ENCODE measurements at regions not wholly inside any gene's neighbourhood (a gene's known extent, or its start where the extent isn't known, plus 50 kb on each side); places are given as distances from the start of the nearest gene placed in this dataset.

GRCh38 chr21:23686737-23687523, 1920.4 kb downstream of the MRPL39 start:
- Mint-ChIP-seq H3K4me1 (ENCODE audit: low read depth, unreplicated experiment) (no peaks in the 10 kb centered on the region), H3K27me3 (ENCODE audit: unreplicated experiment) (no peaks in the 10 kb centered on the region), H3K27ac (ENCODE audit: unreplicated experiment) (no peak overlapping the region), H3K9me3 (ENCODE audit: low read depth, unreplicated experiment) (peaks cover 5% of the 10 kb centered on the region), H3K36me3 (ENCODE audit: insufficient read depth, unreplicated experiment) (no peaks in the 10 kb centered on the region), H3K4me3 (ENCODE audit: low read depth, unreplicated experiment) (no peak overlapping the region)
- no TSS peak for BruUV-seq (replicated peaks)
- CTCF ChIA-PET: no interaction called here
- intact Hi-C loops (cut with micrococcal nuclease; ENCODE audit: unreplicated experiment): no loop called here
- TF ChIP-seq CTCF (IDR thresholded peaks at IDR 0.05; ENCODE audit: unreplicated experiment): no peak
- DNase-seq: no peak

DNA sequence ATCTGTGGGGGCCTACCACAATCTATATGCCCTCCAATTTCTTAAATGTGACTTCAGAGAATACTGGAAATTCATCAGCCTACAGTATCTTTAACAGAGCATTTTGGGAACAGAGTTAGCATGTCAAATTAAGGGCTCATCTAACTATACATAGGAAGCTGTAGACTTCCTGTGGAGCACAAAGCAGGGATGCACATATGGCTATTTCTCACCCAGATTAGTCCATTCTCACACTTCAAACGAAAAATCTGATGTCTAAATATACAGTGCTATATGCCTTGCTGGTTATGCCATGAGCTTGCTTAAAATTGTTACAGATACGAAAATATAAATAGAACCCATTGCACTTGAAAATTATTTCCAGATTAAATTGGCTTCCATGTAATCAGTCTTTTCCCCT, 1922.8 kb downstream of the MRPL39 start:
- BruUV-seq (replicated peaks): no TSS peak
- no peak for TF ChIP-seq CTCF (IDR thresholded peaks at IDR 0.05; ENCODE audit: unreplicated experiment)
- H3K27me3 Mint-ChIP-seq (ENCODE audit: unreplicated experiment): no peaks in the 10 kb centered on the region
- no peaks in the 10 kb centered on the region for H3K4me1 Mint-ChIP-seq (ENCODE audit: low read depth, unreplicated experiment)
- peaks cover 2% of the 10 kb centered on the region for H3K9me3 Mint-ChIP-seq (ENCODE audit: low read depth, unreplicated experiment)
- intact Hi-C loops (cut with micrococcal nuclease; ENCODE audit: unreplicated experiment): no loop called here
- no peak overlapping the region for H3K27ac Mint-ChIP-seq (ENCODE audit: unreplicated experiment)
- no peak for DNase-seq
- CTCF ChIA-PET: no interaction called here
- H3K4me3 Mint-ChIP-seq (ENCODE audit: low read depth, unreplicated experiment): no peak overlapping the region
- no peaks in the 10 kb centered on the region for H3K36me3 Mint-ChIP-seq (ENCODE audit: insufficient read depth, unreplicated experiment)

GRCh38 chr21:23664193-23664694, 1943.0 kb downstream of the MRPL39 start:
- H3K4me1 Mint-ChIP-seq (ENCODE audit: low read depth, unreplicated experiment): no peaks in the 10 kb centered on the region
- DNase-seq: no peak
- no peak overlapping the region for H3K4me3 Mint-ChIP-seq (ENCODE audit: low read depth, unreplicated experiment)
- no peak for TF ChIP-seq CTCF (IDR thresholded peaks at IDR 0.05; ENCODE audit: unreplicated experiment)
- intact Hi-C loops (cut with micrococcal nuclease; ENCODE audit: unreplicated experiment): no loop called here
- H3K36me3 Mint-ChIP-seq (ENCODE audit: insufficient read depth, unreplicated experiment): no peaks in the 10 kb centered on the region
- H3K9me3 Mint-ChIP-seq (ENCODE audit: low read depth, unreplicated experiment): no peaks in the 10 kb centered on the region
- H3K27ac Mint-ChIP-seq (ENCODE audit: unreplicated experiment): no peak overlapping the region
- no peaks in the 10 kb centered on the region for H3K27me3 Mint-ChIP-seq (ENCODE audit: unreplicated experiment)
- CTCF ChIA-PET: no interaction called here
- BruUV-seq (replicated peaks): no TSS peak

DNA sequence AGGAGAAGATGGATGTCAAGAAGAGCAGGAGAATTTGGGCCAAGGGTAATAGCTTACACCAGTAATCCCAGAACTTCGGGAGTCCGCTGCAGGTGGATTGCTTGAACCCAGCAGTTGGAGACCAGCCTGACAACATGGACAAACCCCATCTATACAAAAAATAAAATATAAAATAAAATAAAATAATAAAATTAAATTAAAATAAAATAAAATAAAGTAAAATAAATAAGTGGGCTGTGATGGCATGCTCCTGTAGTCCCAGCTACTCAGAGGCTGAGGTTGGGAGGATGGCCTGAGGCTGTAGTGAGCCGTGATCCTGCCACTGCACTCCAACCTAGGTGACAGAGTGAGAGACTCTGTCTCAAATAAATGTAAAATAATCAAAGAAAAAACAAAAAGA, 1946.7 kb downstream of the MRPL39 start:
- no peak overlapping the region for H3K4me3 Mint-ChIP-seq (ENCODE audit: low read depth, unreplicated experiment)
- CTCF ChIA-PET: no interaction called here
- no TSS peak for BruUV-seq (replicated peaks)
- H3K36me3 Mint-ChIP-seq (ENCODE audit: insufficient read depth, unreplicated experiment): no peaks in the 10 kb centered on the region
- no peak for DNase-seq
- no peaks in the 10 kb centered on the region for H3K4me1 Mint-ChIP-seq (ENCODE audit: low read depth, unreplicated experiment)
- no peak overlapping the region for H3K27ac Mint-ChIP-seq (ENCODE audit: unreplicated experiment)
- TF ChIP-seq CTCF (IDR thresholded peaks at IDR 0.05; ENCODE audit: unreplicated experiment): no peak
- H3K9me3 Mint-ChIP-seq (ENCODE audit: low read depth, unreplicated experiment): no peaks in the 10 kb centered on the region
- H3K27me3 Mint-ChIP-seq (ENCODE audit: unreplicated experiment): no peaks in the 10 kb centered on the region
- intact Hi-C loops (cut with micrococcal nuclease; ENCODE audit: unreplicated experiment): no loop called here

Measured in Calu3 (cell line).